ENCODE measurements at regions not wholly inside any gene's neighbourhood (a gene's known extent, or its start where the extent isn't known, plus 50 kb on each side); places are given as distances from the start of the nearest gene placed in this dataset.

- DNase-seq (ENCODE audit: extremely low spot score, unreplicated experiment) = no peak
- no peaks in the 10 kb centered on the region for H3K27me3 Mint-ChIP-seq
- H3K4me1 Mint-ChIP-seq (ENCODE audit: unreplicated experiment) = no peaks in the 10 kb centered on the region
- H3K4me3 Mint-ChIP-seq = no peak overlapping the region
- no peak for TF ChIP-seq CTCF (conservative IDR thresholded peaks at IDR 0.05)
- no peaks in the 10 kb centered on the region for H3K9me3 Mint-ChIP-seq
- no peak overlapping the region for H3K27ac Mint-ChIP-seq
- no peaks in the 10 kb centered on the region for H3K36me3 Mint-ChIP-seq
Measured at GRCh38 chr6:103538381-103538780, 1321.3 kb downstream of the HACE1 start.

GRCh38 chr6:103534814-103535213, 1324.9 kb downstream of the HACE1 start:
- TF ChIP-seq CTCF (conservative IDR thresholded peaks at IDR 0.05) = no peak
- DNase-seq (ENCODE audit: extremely low spot score, unreplicated experiment) = no peak
- H3K36me3 Mint-ChIP-seq = no peaks in the 10 kb centered on the region
- no peaks in the 10 kb centered on the region for H3K27me3 Mint-ChIP-seq
- no peaks in the 10 kb centered on the region for H3K4me1 Mint-ChIP-seq (ENCODE audit: unreplicated experiment)
- no peak overlapping the region for H3K27ac Mint-ChIP-seq
- H3K4me3 Mint-ChIP-seq = no peak overlapping the region
- no peaks in the 10 kb centered on the region for H3K9me3 Mint-ChIP-seq

- no peaks in the 10 kb centered on the region for H3K36me3 Mint-ChIP-seq
- H3K4me3 Mint-ChIP-seq = no peak overlapping the region
- H3K27ac Mint-ChIP-seq = no peak overlapping the region
- no peaks in the 10 kb centered on the region for H3K9me3 Mint-ChIP-seq
- no peaks in the 10 kb centered on the region for H3K4me1 Mint-ChIP-seq (ENCODE audit: unreplicated experiment)
- DNase-seq (ENCODE audit: extremely low spot score, unreplicated experiment) = no peak
- H3K27me3 Mint-ChIP-seq = no peaks in the 10 kb centered on the region
- no peak for TF ChIP-seq CTCF (conservative IDR thresholded peaks at IDR 0.05)
Measured at GRCh38 chr6:103534095-103534494, 1325.6 kb downstream of the HACE1 start.

GRCh38 chr6:103522045-103522444, 1337.7 kb downstream of the HACE1 start:
- H3K4me1 Mint-ChIP-seq (ENCODE audit: unreplicated experiment) = no peaks in the 10 kb centered on the region
- no peak overlapping the region for H3K4me3 Mint-ChIP-seq
- H3K27me3 Mint-ChIP-seq = no peaks in the 10 kb centered on the region
- H3K36me3 Mint-ChIP-seq = no peaks in the 10 kb centered on the region
- H3K27ac Mint-ChIP-seq = no peak overlapping the region
- no peak for TF ChIP-seq CTCF (conservative IDR thresholded peaks at IDR 0.05)
- peaks cover 5% of the 10 kb centered on the region for H3K9me3 Mint-ChIP-seq
- DNase-seq (ENCODE audit: extremely low spot score, unreplicated experiment) = no peak

GRCh38 chr6:103516336-103516735, 1343.4 kb downstream of the HACE1 start:
- Mint-ChIP-seq H3K9me3 (no peaks in the 10 kb centered on the region), H3K27me3 (no peaks in the 10 kb centered on the region), H3K4me1 (ENCODE audit: unreplicated experiment) (no peaks in the 10 kb centered on the region), H3K4me3 (no peak overlapping the region), H3K27ac (no peak overlapping the region), H3K36me3 (no peaks in the 10 kb centered on the region)
- DNase-seq (ENCODE audit: extremely low spot score, unreplicated experiment) = no peak
- no peak for TF ChIP-seq CTCF (conservative IDR thresholded peaks at IDR 0.05)

- Mint-ChIP-seq H3K9me3 (no peaks in the 10 kb centered on the region), H3K4me3 (no peak overlapping the region), H3K36me3 (no peaks in the 10 kb centered on the region), H3K4me1 (ENCODE audit: unreplicated experiment) (no peaks in the 10 kb centered on the region), H3K27me3 (no peaks in the 10 kb centered on the region), H3K27ac (no peak overlapping the region)
- no peak for DNase-seq (ENCODE audit: extremely low spot score, unreplicated experiment)
- no peak for TF ChIP-seq CTCF (conservative IDR thresholded peaks at IDR 0.05)
Measured at GRCh38 chr6:103507052-103507451, 1352.7 kb downstream of the HACE1 start.

Data from type B pancreatic cell (in vitro differentiated cells).